ENCODE measurements at regions not wholly inside any gene's neighbourhood (a gene's known extent, or its start where the extent isn't known, plus 50 kb on each side); places are given as distances from the start of the nearest gene placed in this dataset.

- TF ChIP-seq, protein P1, sequence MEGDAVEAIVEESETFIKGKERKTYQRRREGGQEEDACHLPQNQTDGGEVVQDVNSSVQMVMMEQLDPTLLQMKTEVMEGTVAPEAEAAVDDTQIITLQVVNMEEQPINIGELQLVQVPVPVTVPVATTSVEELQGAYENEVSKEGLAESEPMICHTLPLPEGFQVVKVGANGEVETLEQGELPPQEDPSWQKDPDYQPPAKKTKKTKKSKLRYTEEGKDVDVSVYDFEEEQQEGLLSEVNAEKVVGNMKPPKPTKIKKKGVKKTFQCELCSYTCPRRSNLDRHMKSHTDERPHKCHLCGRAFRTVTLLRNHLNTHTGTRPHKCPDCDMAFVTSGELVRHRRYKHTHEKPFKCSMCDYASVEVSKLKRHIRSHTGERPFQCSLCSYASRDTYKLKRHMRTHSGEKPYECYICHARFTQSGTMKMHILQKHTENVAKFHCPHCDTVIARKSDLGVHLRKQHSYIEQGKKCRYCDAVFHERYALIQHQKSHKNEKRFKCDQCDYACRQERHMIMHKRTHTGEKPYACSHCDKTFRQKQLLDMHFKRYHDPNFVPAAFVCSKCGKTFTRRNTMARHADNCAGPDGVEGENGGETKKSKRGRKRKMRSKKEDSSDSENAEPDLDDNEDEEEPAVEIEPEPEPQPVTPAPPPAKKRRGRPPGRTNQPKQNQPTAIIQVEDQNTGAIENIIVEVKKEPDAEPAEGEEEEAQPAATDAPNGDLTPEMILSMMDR (conservative IDR thresholded peaks at IDR 0.05; ENCODE audit: low read depth, low read length), result no peak
- no peak for TF ChIP-seq EZH2 (IDR thresholded peaks at IDR 0.05; ENCODE audit: borderline replicate concordance, low read depth, low read length, poor library complexity, severe bottlenecking)
These were observed 676.6 kb downstream of the USP25 start for GRCh38 chr21:16406355-16406754.

Measured in A673 (cell line).